ENCODE measurements at regions not wholly inside any gene's neighbourhood (a gene's known extent, or its start where the extent isn't known, plus 50 kb on each side); places are given as distances from the start of the nearest gene placed in this dataset.

DNA sequence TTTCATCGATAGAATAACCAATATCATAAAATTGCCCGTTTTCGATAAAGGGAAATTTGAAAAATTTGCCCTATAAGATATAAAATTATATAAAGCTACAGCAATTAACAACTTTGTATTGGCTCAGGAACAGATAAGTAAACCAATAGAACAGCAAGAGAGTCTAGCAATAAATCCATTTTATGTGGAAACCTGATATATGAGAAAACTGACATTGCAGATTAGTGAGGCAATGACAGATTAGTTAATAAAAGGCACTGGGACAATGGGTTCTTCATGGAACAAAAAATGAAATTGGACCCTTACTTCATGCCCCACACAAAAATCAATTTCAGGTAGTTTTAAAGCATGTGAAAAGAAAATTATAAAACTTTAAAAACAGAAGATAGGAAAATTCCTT, 169.9 kb upstream of the ST6GALNAC5 start:
- Histone ChIP-seq H3K18ac (ENCODE audit: low read depth, low read length) (no peak overlapping the region), H3K4ac (ENCODE audit: low read depth, low read length) (no peak overlapping the region), H2BK120ac (ENCODE audit: low read depth, low read length) (no peak overlapping the region), H3K14ac (replicated peaks; ENCODE audit: low read depth, low read length) (no peak overlapping the region), H2AFZ (replicated peaks; ENCODE audit: low read length, poor library complexity) (no peak overlapping the region), H3K9me1 (ENCODE audit: insufficient read depth, low read length) (no peaks in the 10 kb centered on the region), H3K23ac (ENCODE audit: low read depth, low read length) (no peak overlapping the region), H4K91ac (ENCODE audit: insufficient read depth, low read depth, low read length) (no peak overlapping the region), H2AK5ac (ENCODE audit: low read depth, low read length) (no peak overlapping the region), H2BK20ac (ENCODE audit: low read depth, low read length) (no peak overlapping the region), H3K79me1 (ENCODE audit: low read depth in 1 of 2, low read length in 2 of 2) (no peaks in the 10 kb centered on the region), H3K27me3 (ENCODE audit: control insufficient read depth, insufficient read depth, low read length) (no peaks in the 10 kb centered on the region), H3K4me1 (ENCODE audit: control insufficient read depth, insufficient read depth, low read length) (no peaks in the 10 kb centered on the region), H3K27ac (ENCODE audit: insufficient read depth, low read length) (no peak overlapping the region), H4K5ac (ENCODE audit: low read depth, low read length) (no peak overlapping the region), H3K4me2 (ENCODE audit: low read depth, low read length) (no peak overlapping the region), H3K9ac (ENCODE audit: low read depth, low read length) (no peak overlapping the region), H4K8ac (ENCODE audit: low read depth in 2 of 2, low read length in 2 of 2) (no peak overlapping the region), H3K56ac (ENCODE audit: extremely low read depth, insufficient read depth, low read length) (no peak overlapping the region), H3K4me3 (ENCODE audit: insufficient read depth, low read depth, low read length) (no peak overlapping the region), H3K36me3 (ENCODE audit: control insufficient read depth, insufficient read depth, low read length) (no peaks in the 10 kb centered on the region), H2BK15ac (ENCODE audit: low read depth, low read length) (no peak overlapping the region), H2AK9ac (replicated peaks; ENCODE audit: low read depth, low read length, poor library complexity) (no peak overlapping the region), H3K9me3 (ENCODE audit: control insufficient read depth, insufficient read depth, low read length) (no peaks in the 10 kb centered on the region), H4K20me1 (ENCODE audit: insufficient read depth, low read length) (no peaks in the 10 kb centered on the region), H2BK5ac (ENCODE audit: low read depth, low read length, poor library complexity, severe bottlenecking) (no peak overlapping the region)
- TF ChIP-seq CHD1 (IDR thresholded peaks at IDR 0.05; ENCODE audit: low read depth, low read length) (no peak), BHLHE40 (IDR thresholded peaks at IDR 0.05; ENCODE audit: low read depth, low read length) (no peak), RCOR1 (IDR thresholded peaks at IDR 0.05; ENCODE audit: insufficient replicate concordance, low read length) (no peak), SMC3 (IDR thresholded peaks at IDR 0.05; ENCODE audit: low read depth, low read length) (no peak), POLR2A (IDR thresholded peaks at IDR 0.05; ENCODE audit: low read depth, low read length) (no peak)
- TF ChIP-seq, protein P1, sequence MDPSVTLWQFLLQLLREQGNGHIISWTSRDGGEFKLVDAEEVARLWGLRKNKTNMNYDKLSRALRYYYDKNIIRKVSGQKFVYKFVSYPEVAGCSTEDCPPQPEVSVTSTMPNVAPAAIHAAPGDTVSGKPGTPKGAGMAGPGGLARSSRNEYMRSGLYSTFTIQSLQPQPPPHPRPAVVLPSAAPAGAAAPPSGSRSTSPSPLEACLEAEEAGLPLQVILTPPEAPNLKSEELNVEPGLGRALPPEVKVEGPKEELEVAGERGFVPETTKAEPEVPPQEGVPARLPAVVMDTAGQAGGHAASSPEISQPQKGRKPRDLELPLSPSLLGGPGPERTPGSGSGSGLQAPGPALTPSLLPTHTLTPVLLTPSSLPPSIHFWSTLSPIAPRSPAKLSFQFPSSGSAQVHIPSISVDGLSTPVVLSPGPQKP (IDR thresholded peaks at IDR 0.05; ENCODE audit: borderline replicate concordance, low read depth, low read length), result no peak
- TF ChIP-seq, protein P2, sequence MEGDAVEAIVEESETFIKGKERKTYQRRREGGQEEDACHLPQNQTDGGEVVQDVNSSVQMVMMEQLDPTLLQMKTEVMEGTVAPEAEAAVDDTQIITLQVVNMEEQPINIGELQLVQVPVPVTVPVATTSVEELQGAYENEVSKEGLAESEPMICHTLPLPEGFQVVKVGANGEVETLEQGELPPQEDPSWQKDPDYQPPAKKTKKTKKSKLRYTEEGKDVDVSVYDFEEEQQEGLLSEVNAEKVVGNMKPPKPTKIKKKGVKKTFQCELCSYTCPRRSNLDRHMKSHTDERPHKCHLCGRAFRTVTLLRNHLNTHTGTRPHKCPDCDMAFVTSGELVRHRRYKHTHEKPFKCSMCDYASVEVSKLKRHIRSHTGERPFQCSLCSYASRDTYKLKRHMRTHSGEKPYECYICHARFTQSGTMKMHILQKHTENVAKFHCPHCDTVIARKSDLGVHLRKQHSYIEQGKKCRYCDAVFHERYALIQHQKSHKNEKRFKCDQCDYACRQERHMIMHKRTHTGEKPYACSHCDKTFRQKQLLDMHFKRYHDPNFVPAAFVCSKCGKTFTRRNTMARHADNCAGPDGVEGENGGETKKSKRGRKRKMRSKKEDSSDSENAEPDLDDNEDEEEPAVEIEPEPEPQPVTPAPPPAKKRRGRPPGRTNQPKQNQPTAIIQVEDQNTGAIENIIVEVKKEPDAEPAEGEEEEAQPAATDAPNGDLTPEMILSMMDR (conservative IDR thresholded peaks at IDR 0.05; ENCODE audit: low read depth, low read length), result no peak
- TF ChIP-seq, protein P3, sequence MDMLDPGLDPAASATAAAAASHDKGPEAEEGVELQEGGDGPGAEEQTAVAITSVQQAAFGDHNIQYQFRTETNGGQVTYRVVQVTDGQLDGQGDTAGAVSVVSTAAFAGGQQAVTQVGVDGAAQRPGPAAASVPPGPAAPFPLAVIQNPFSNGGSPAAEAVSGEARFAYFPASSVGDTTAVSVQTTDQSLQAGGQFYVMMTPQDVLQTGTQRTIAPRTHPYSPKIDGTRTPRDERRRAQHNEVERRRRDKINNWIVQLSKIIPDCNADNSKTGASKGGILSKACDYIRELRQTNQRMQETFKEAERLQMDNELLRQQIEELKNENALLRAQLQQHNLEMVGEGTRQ (IDR thresholded peaks at IDR 0.05; ENCODE audit: low read depth, low read length), result no peak
- intact Hi-C loops (cut with micrococcal nuclease), result no loop called here
- in situ Hi-C loops (cut with MboI; ENCODE audit: low sequenced_read_pairs), result no loop called here
- DNase-seq (no peak), ATAC-seq (ENCODE audit: low read depth) (no peak)
- POLR2A ChIA-PET (ENCODE audit: unreplicated experiment), result no interaction called here
- CTCF ChIA-PET, result no interaction called here
- BruUV-seq (replicated peaks), result no TSS peak
- no CpG with 5 or more reads among the region's 3 CpGs for WGBS, 2 experiments (ENCODE audit: extremely low coverage in 2 of 2, insufficient read length in 1 of 2)
- dilution Hi-C loops (cut with HindIII; ENCODE audit: low sequenced_read_pairs, unreplicated experiment), result no loop called here

Data from IMR-90 (cell line).